Kidney glomerular epithelial cell (primary cell): ENCODE measurements at regions not wholly inside any gene's neighbourhood (a gene's known extent, or its start where the extent isn't known, plus 50 kb on each side); places are given as distances from the start of the nearest gene placed in this dataset.

Experiments used
- DNase-seq: peaks from one replicate; lab custom pipeline; 2025; lab: John Stamatoyannopoulos, UW

DNA sequence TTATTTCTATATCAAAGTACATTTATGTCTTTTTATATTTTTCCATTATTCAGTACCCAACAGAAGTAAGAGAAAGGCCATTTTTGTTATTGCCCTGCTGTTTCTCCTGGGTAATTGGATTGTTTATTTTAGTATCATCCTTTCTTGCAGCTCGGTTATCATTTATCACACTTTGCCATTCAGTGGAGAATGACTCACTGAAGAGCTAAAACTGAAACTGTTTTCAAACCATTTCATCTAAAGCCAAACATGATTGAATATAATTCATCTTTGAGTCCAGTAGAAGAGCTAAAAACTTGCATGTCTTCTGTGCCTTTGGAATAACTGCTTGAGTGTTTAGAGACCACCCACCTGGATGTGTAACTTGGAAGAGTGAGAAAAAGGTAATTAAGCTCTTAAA is 139.5 kb upstream of the PRDM9 start:
- DNase-seq: no peak

GRCh38 chr5:23353286-23353685 is 154.1 kb upstream of the PRDM9 start:
- DNase-seq: no peak

DNA sequence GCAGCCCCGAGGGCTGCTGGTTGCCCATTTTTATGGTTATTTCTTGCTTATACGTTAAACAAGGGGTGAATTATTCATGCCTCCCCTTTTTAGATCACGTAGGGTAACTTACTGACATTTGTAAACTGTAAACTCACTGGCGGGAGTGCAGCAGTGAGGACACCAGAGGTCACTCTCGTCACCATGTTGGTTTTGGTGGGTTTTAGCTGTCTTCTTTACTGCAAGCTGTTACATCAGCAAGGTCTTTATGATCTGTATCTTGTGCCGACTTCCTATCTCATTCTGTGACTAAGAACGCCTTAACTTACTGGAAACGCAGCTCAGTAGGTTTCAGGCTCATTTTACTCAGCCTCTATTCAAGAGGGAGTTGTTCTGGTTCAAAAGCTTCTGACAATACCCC is 155.0 kb upstream of the PRDM9 start:
- no peak for DNase-seq

- DNase-seq: no peak
These were observed 164.3 kb upstream of the PRDM9 start for GRCh38 chr5:23343121-23343520.

GRCh38 chr5:23332650-23333251 is 174.7 kb upstream of the PRDM9 start:
- no peak for DNase-seq

- no peak for DNase-seq
These were observed 176.7 kb upstream of the PRDM9 start for GRCh38 chr5:23330726-23331125.

DNA sequence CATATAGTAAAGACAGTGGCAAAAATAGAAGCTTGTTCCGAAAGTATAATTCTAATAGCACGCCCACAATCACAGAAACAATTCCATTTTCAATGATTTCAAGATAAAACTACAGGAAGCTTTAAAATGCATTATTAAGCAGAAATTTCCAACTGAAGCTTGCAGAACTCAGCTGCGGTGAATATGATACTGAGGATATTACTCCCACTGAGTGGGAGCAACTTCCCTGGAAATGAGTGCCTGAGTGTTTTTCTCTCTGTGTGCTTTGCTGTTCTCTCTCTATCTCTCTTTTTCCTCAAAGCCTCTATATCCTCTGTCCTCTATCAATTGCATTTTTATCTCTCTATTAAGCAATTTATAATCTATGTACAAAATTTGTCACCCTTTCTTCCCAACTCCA is 187.5 kb upstream of the PRDM9 start:
- no peak for DNase-seq

DNA sequence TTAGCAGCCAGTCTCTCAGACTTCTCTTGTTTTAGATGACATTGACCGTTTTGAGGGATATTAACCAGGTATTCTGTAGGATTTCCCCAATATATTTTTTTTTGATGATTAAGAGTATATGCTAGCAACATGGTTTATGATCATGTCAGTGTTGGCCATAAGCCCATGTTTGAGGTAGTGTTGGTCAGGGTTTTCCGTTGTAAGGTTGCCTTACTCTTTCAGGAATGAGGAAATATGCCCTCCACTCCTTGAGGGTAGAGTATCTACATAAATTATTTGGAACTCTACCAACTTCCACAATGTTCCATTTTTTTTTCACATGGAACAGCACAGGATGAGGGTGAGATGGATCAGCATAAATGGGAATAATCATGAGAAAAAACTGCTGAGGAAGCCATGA is 188.4 kb upstream of the PRDM9 start:
- DNase-seq: no peak

GRCh38 chr5:23318166-23318565 is 189.2 kb upstream of the PRDM9 start:
- no peak for DNase-seq

DNA sequence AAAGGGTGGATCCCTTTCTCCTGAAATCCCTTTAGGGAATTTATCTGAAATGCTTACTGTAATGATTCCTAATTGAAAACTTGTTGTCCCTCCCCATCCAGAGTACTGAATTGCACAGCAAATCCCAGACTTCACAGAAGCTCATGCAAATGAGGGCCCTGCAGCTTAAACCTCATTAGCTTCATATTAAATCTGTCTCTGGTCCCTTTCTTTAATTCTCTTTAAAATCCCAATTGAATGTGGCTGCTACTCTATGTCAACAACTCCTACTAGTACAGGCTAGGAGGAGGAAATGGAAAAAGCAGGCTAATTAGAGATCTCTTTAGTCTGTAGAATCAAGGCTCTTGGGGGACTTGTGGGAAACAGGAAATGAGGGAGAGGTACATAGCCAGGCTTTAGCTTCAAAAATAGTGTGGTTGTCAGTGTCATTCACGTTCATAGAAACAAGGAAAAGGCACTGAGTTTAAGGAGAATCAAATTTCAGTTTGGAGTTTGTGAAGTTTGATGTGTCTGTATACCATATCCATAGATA is 191.3 kb upstream of the PRDM9 start:
- DNase-seq: no peak

- DNase-seq: no peak
These were observed 192.6 kb upstream of the PRDM9 start for GRCh38 chr5:23314827-23315226.

GRCh38 chr5:23305055-23305454 is 202.4 kb upstream of the PRDM9 start:
- no peak for DNase-seq

DNA sequence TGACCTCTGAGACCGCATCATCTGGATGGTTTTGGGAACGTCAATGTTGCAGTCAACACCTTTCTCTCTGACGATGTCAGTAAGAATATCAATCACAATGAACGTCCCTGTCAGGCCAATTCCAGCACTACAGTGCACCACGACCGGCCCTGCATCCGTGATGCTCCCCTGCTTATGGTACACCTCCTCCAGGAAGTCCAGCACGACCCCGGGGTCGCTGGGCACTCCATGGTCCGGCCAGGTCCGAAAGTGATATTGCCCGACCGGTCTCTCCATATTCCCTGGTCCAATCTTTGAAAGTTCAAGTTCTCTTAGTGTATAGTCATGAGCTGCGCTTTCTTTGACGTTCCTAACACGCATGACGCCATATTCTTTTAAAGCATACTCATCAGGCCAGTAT is 203.6 kb upstream of the PRDM9 start:
- DNase-seq: no peak

DNA sequence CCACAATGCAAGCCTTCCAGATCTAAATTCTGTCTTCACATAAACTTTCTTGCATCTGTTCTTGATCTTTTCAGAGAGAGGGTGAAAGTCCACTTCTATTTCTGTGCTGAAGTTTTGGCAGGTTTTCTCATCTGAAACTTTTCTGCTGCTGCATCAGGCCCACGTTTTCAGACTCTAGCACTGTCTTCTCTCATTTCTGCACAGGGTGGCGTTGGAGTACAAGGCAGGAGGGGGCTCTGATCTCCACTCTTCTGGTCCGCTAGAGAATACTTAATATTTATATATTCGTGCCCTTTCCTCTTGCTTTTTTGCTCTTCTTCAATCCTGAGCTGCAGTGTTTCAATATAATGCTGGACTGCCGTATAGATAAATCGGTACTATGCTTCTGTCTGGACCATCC is 204.0 kb upstream of the PRDM9 start:
- DNase-seq: no peak

- DNase-seq: no peak
These were observed 205.0 kb upstream of the PRDM9 start for GRCh38 chr5:23302438-23302837.

GRCh38 chr5:23289162-23289561 is 218.2 kb upstream of the PRDM9 start:
- DNase-seq: no peak

DNA sequence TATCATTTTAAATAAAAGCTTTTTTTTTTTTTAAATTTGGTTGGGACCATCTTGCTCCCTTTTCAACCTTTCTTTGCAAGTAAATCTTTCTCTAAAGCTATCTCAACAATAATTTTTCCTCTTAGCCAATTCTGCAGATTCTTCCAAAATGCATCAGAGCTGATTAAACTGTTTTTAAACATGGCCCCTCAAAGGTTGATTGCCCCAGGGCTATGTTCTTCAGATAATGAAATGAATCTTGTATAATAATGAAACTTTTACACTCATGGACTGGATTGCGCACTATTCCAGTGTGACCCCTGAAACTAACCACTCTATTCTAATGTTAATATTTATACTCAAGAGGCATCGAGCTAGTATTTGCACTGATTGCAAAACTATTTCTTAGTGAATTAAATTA is 222.8 kb upstream of the PRDM9 start:
- DNase-seq: no peak

- no peak for DNase-seq
These were observed 233.2 kb upstream of the PRDM9 start for GRCh38 chr5:23274171-23274570.

DNA sequence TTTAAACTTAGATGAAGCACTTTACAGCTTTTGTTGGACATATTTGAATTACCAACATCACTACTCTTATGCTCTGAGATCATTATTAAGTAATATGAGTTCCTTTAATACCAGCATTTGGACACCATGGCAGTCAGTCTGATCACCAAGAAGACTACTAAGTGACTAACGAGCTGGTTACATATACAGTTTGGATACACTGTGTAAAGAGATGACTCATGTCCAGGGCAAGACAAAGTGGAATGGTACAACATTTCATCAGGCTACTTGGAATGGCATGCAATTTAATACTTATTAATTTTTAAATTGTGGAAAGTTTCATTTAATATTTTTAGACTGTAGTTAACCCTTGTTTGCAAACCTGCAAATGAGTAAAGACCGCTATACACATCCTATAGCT is 237.4 kb upstream of the PRDM9 start:
- no peak for DNase-seq

- no peak for DNase-seq
These were observed 239.3 kb upstream of the PRDM9 start for GRCh38 chr5:23268136-23268535.

DNA sequence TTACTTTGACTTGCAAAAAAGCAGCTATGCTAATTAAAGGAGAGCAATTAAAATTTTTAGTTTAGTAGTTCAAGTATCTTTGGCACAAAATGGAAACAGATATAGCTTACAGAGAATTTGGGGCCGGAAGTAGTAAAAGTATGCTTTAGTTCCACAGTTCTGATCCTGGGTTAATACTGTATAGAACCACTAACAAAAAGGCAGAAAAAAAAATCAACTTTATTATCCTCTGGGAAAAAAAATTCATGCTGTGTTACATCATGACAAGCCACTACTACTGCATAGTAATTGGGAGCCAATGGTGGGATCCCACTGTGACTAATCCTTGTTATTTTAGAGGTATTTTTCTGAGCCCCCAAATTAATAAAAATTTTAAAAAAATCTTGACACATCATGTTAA is 246.8 kb upstream of the PRDM9 start:
- no peak for DNase-seq

- no peak for DNase-seq
These were observed 249.8 kb upstream of the PRDM9 start for GRCh38 chr5:23257656-23258055.

DNA sequence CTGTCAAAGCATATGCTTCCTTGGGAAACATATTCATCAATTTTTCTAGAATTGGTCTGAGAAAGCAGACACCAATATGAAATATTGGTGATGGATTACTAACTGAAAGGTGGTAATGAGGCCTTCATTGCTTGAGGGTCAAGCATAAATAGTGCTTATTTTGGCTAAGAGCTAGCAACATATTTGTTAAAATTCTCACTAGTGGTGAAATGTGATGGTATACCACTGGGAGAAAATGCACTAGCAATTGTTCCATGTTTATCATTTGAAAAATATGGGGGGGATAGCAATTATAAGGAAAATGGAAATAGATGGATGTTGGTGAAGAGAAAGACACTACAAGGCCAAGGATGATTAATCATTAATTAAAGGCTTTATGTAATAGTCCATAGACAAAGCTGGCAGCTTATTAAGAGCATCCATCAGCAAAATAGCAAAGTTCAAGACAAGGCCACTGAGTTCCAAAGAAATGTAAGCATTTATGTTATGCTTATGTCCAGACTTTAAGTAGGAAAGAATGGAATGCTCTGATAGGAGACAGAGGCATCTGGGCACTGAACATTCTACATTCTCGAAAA is 253.7 kb upstream of the PRDM9 start:
- no peak for DNase-seq

DNA sequence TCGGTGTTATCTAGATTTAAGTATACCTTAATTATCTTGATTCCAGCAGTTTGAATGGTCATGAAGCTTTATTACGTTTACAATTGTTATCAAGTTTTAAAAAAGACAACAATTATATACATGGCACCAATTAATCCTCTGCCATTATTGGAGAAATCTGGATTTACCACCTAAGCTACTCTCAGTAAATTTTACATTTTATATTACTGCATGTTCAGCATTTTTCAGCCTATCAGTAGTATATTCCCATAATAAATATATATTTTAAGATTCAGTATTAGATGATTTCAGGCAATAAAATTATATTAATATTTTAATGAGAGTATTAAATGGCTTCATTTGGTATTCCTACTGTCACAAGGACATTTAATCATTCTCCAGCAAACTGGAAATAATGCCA is 264.5 kb upstream of the PRDM9 start:
- DNase-seq: no peak
